K562 (cell line): ENCODE measurements at regions not wholly inside any gene's neighbourhood (a gene's known extent, or its start where the extent isn't known, plus 50 kb on each side); places are given as distances from the start of the nearest gene placed in this dataset.

Experiments
- ATAC-seq: fragments of 200-7000 bp; cut with Tn5 transposase; 3 replicates; pipeline ENCODE4 v1.9.1; 2020; ENCODE audit warnings: moderate library complexity
- BruUV-seq: library from RNA; stranded (reverse); fragments of 400-500 nt; replicated peaks from 2 replicates; lab custom pipeline; 2021; lab: Mats Ljungman, UMichigan
- CTCF ChIA-PET: fragments of 300-600 bp; formaldehyde crosslinking; extraction: SDS; loops from one replicate; lab custom pipeline; 2021; ENCODE audit warnings: low intra/inter-chr PET ratio; lab: Yijun Ruan, JAX
- POLR2A ChIA-PET: fragments of 300-600, 350-650 bp; sonication (Branson Sonifier 250); formaldehyde crosslinking; extraction: SDS; loops from one replicate; lab custom pipeline; 2021; ENCODE audit warnings: antibody characterized with exemption, inconsistent platforms; lab: Yijun Ruan, JAX
- DNase-seq, 4 experiments: peaks; one replicate each; pipeline versions ENCODE4 v3.0.0 to v3.0.0-alpha.2; 2011 to 2018; ENCODE audit warnings: low spot score in 3 of 4, mixed read lengths in 3 of 4; ENCODE audit errors: extremely low read depth in 1 of 4
- FAIRE-seq: peaks from 2 replicates; lab custom pipeline; 2011; peaks lifted over from hg19 to GRCh38; lab: Jason Lieb, UNC
- H2AFZ ChIP-seq: 2 replicates; pipeline ENCODE4 v1.6.0; 2011; ENCODE audit warnings: low read depth, low read length, control low read depth, inconsistent platforms
- H3K27ac ChIP-seq: fragments of 200-600 bp; 3 replicates; pipeline ENCODE4 v1.8.0; 2011; ENCODE audit warnings: low read depth, mild to moderate bottlenecking, control low read depth, inconsistent platforms, low read length, moderate library complexity, mixed read lengths; ENCODE audit errors: extremely low read depth
- H3K27me3 ChIP-seq, 2 experiments: fragments of 300-600 bp in 1 of 2; 2 replicates in 1 of 2; 3 replicates in 1 of 2; pipeline versions ENCODE4 v1.6.0 to v1.8.0; 2011; ENCODE audit warnings: inconsistent platforms in 2 of 2, low read length in 2 of 2, mild to moderate bottlenecking in 1 of 2, mixed read lengths in 1 of 2, moderate library complexity in 1 of 2; ENCODE audit not compliant: control insufficient read depth in 2 of 2, insufficient read depth in 2 of 2
- H3K36me3 ChIP-seq: fragments of 300-600 bp; 3 replicates; pipeline ENCODE4 v1.8.0; 2011; ENCODE audit warnings: mild to moderate bottlenecking, low read length, inconsistent platforms; ENCODE audit not compliant: control insufficient read depth, insufficient read depth
- H3K4me1 ChIP-seq, 2 experiments: fragments of 200-600 bp in 1 of 2; replicated peaks in 1 of 2; 2 replicates in 1 of 2; 3 replicates in 1 of 2; pipeline versions ENCODE4 v1.5.1 to v1.8.0; 2011; ENCODE audit warnings: inconsistent platforms in 2 of 2, low read length in 2 of 2, mild to moderate bottlenecking in 1 of 2, mixed read lengths in 1 of 2, moderate library complexity in 1 of 2; ENCODE audit not compliant: control insufficient read depth in 2 of 2, insufficient read depth in 2 of 2
- H3K4me2 ChIP-seq: 2 replicates; pipeline ENCODE4 v1.6.1; 2011; ENCODE audit warnings: low read length, control low read depth, inconsistent platforms, mixed read lengths; ENCODE audit not compliant: insufficient read depth
- H3K4me3 ChIP-seq: fragments of 200-600 bp; sonication (generic), shearing (Covaris generic); 2 replicates; pipeline ENCODE4 v1.5.1; 2016; ENCODE audit warnings: control low read depth, inconsistent platforms
- H3K79me2 ChIP-seq: fragments of 200-600 bp; 3 replicates; pipeline ENCODE4 v1.8.0; 2011; ENCODE audit warnings: low read length, inconsistent platforms; ENCODE audit not compliant: control insufficient read depth, insufficient read depth
- H3K9ac ChIP-seq, 2 experiments: 2 replicates each; pipeline versions ENCODE4 v1.6.0 to v1.6.1; 2011; ENCODE audit warnings: low read depth in 2 of 2, low read length in 2 of 2, control low read depth in 1 of 2, inconsistent platforms in 1 of 2, mild to moderate bottlenecking in 1 of 2, mixed read lengths in 1 of 2; ENCODE audit not compliant: insufficient read depth in 1 of 2
- H3K9me1 ChIP-seq: one replicate; pipeline ENCODE4 v1.6.0; 2011; ENCODE audit warnings: inconsistent platforms, mild to moderate bottlenecking, low read length, moderate library complexity; ENCODE audit not compliant: control insufficient read depth, insufficient read depth
- H3K9me3 ChIP-seq: replicated peaks from 2 replicates; pipeline ENCODE4 v1.5.1; 2011; ENCODE audit warnings: low read depth, low read length, inconsistent platforms; ENCODE audit not compliant: control insufficient read depth, insufficient read depth
- H4K20me1 ChIP-seq: replicated peaks from 2 replicates; pipeline ENCODE4 v1.6.1; 2011; ENCODE audit warnings: low read length, inconsistent platforms, mixed read lengths; ENCODE audit not compliant: control insufficient read depth, insufficient read depth
- CXXC5 ChIP-seq: fragments of 250-450 bp; sonication (Bioruptor Pico); IDR thresholded peaks from 2 replicates; pipeline ENCODE4 v1.8.0; 2022; ENCODE audit warnings: inconsistent platforms, mild to moderate bottlenecking, moderate library complexity
- KLF6 ChIP-seq: fragments of 250-450 bp; sonication (Bioruptor Pico); IDR thresholded peaks from 2 replicates; pipeline ENCODE4 v1.4.0; 2020; ENCODE audit warnings: mild to moderate bottlenecking, moderate library complexity, borderline replicate concordance
- L3MBTL2 ChIP-seq: fragments of 450-650 bp; IDR thresholded peaks from 2 replicates; pipeline ENCODE4 v1.6.1; 2016; ENCODE audit warnings: mild to moderate bottlenecking, moderate library complexity
- MBD2 ChIP-seq: sonication (generic); IDR thresholded peaks from 2 replicates; pipeline ENCODE4 v1.6.1; 2016; ENCODE audit warnings: low read depth, borderline replicate concordance
- PCBP1 ChIP-seq: fragments of 200-400 bp; formaldehyde crosslinking; IDR thresholded peaks from 2 replicates; pipeline ENCODE4 v1.6.1; 2018; ENCODE audit warnings: mild to moderate bottlenecking, low read depth, low read length; ENCODE audit not compliant: poor library complexity, severe bottlenecking
- POLR2B ChIP-seq: fragments of 450-650 bp; IDR thresholded peaks from 2 replicates; pipeline ENCODE4 v1.6.1; 2018; ENCODE audit warnings: low read depth; ENCODE audit not compliant: partially characterized antibody
- SOX6 ChIP-seq: fragments of 450-650 bp; IDR thresholded peaks from 2 replicates; pipeline ENCODE4 v1.6.1; 2014; ENCODE audit warnings: mild to moderate bottlenecking
- STAT5B ChIP-seq: fragments of 250-450 bp; sonication (Bioruptor Pico); IDR thresholded peaks from 2 replicates; pipeline ENCODE4 v1.8.0; 2021; ENCODE audit warnings: mild to moderate bottlenecking, inconsistent platforms
- TARDBP ChIP-seq: fragments of 450-650 bp; IDR thresholded peaks from 2 replicates; pipeline ENCODE4 v1.6.1; 2016
- THRAP3 ChIP-seq: fragments of 450-650 bp; IDR thresholded peaks from 2 replicates; pipeline ENCODE4 v1.6.1; 2016; ENCODE audit warnings: mild to moderate bottlenecking, inconsistent platforms, borderline replicate concordance
- ZSCAN29 ChIP-seq: fragments of 450-650 bp; IDR thresholded peaks from 2 replicates; pipeline ENCODE4 v1.6.1; 2017
- WGBS: fragments of 100-300 bp; shearing (Covaris generic); methylation state at CpG from one replicate; pipeline ENCODE4 v1.1.6; 2016; ENCODE audit warnings: low coverage, mixed read lengths; ENCODE audit not compliant: insufficient coverage; ENCODE audit errors: missing lambda C conversion rate; 5-methylcytosine and 5-hydroxymethylcytosine counted together
- in situ Hi-C: fragments of 300-500 bp; cut with MboI; formaldehyde crosslinking; loops from 4 replicates; pipeline ENCODE4 v1.15.0; 2018; ENCODE audit warnings: inconsistent platforms, mixed read lengths
- intact Hi-C: fragments of 100-400 bp; cut with micrococcal nuclease; formaldehyde crosslinking; loops from 2 replicates; pipeline ENCODE4 v1.14.2; 2022
- TF ChIP-seq, protein P1 (sequence below): sonication (generic); formaldehyde crosslinking; IDR thresholded peaks from 2 replicates; pipeline ENCODE4 v1.8.1; 2023; ENCODE audit warnings: mild to moderate bottlenecking, missing genetic modification reagents
- TF ChIP-seq, protein P2 (sequence below): sonication (generic); IDR thresholded peaks from 2 replicates; pipeline ENCODE4 v1.6.1; 2016

DNA sequence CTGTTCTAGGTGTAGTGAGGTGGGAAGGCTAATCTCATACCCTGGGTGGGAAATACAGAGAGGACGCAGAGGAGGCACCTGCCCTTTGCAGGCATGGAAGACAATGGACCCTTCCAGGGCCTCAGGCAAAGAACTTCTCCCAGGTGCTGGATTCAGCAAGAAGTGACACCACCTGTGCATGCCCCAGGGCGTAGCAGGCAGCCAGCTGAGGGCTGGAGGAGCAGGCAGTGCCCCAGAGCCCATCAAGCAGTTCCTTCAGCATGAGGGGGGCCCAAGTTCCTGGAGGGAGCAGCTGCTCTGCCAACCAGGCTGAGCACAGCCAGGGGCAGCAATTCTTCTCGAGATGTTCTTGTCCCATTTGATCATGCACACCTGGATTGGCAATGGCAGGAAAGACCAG lies 170.3 kb upstream of the PDE10A start:
- no peak overlapping the region for H3K27ac ChIP-seq
- no peak overlapping the region for H3K4me2 ChIP-seq
- ChIA-PET POLR2A (no interaction called here), CTCF (no interaction called here)
- H3K9me1 ChIP-seq: no peaks in the 10 kb centered on the region
- no peak overlapping the region for H3K9ac ChIP-seq
- ATAC-seq (no peak), DNase-seq (no peak), FAIRE-seq (no peak)
- H2AFZ ChIP-seq: no peak overlapping the region
- no peaks in the 10 kb centered on the region for H3K36me3 ChIP-seq
- TF ChIP-seq ZSCAN29 (no peak), TARDBP (no peak), STAT5B (no peak)
- no peaks in the 10 kb centered on the region; a peak in 1 of 5 replicates for H3K4me1 ChIP-seq
- no peaks in the 10 kb centered on the region for H3K9me3 ChIP-seq
- in situ Hi-C loops: no loop called here
- H4K20me1 ChIP-seq: no peaks in the 10 kb centered on the region; the same call in 1 of the 2 replicates
- no TSS peak for BruUV-seq
- intact Hi-C loops: no loop called here
- H3K4me3 ChIP-seq: no peak overlapping the region
- 0% methylated on average over 2 of the region's 3 CpGs for WGBS
- no peaks in the 10 kb centered on the region for H3K79me2 ChIP-seq
- H3K27me3 ChIP-seq: peaks cover 9 to 52% of the 10 kb centered on the region in 2 experiments; a peak in 3 of 5 replicates

DNA sequence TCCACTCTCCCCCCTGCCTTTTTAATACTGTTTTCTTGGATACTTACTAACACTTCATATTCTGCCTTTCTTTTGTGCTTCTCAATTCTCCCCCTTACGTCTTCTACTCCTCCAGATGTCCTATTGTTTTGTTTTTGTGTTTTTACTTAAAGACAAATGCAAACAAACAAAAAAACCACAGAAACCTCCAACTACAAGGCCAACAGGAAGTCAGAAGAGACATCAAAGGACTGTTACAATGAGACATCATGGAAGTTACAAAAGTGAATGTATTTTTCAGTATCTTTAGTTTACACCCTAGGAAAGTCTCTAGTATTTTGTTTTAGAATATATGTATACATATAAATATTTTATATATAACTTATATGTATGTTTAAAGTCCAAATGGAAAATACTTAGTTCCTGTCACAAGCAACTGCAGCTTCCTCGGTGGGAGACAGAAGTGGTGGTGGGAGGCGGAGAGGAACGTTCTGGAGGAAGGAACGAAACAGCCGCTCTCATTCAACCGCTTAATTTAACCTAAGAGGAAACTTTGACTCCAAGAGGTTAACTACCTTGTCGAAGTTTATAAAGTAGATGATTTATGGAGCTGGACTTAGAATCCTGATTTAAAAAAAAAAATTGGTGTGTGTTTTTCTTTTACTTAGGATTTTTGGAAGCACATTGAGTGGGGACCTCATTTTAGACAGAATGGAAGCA lies 168.9 kb upstream of the PDE10A start:
- Histone ChIP-seq H3K4me1 (no peaks in the 10 kb centered on the region; a peak in 1 of 5 replicates), H3K9me1 (no peaks in the 10 kb centered on the region), H3K9me3 (no peaks in the 10 kb centered on the region), H3K9ac (no peak overlapping the region), H3K4me2 (no peak overlapping the region), H3K27ac (no peak overlapping the region), H3K79me2 (no peaks in the 10 kb centered on the region), H3K27me3 (peaks cover 9 to 52% of the 10 kb centered on the region in 2 experiments; a peak in 3 of 5 replicates), H3K4me3 (no peak overlapping the region), H4K20me1 (no peaks in the 10 kb centered on the region; the same call in 1 of the 2 replicates), H3K36me3 (no peaks in the 10 kb centered on the region), H2AFZ (no peak overlapping the region)
- intact Hi-C loops: no loop called here
- in situ Hi-C loops: no loop called here
- WGBS: 2% methylated on average over 8 of the region's 8 CpGs
- no peak for DNase-seq
- no TSS peak for BruUV-seq
- POLR2A ChIA-PET: interaction anchor here (0.7 to 1.0 kb wide), 3 partner anchors 9 to 50 kb away, joined by 3 to 4 read pairs (median 3); no protein-coding TSS in a partner anchor
- CTCF ChIA-PET: no interaction called here
- no peak for FAIRE-seq
- ATAC-seq: no peak
- TF ChIP-seq L3MBTL2 (no peak), MBD2 (no peak), CXXC5 (no peak), THRAP3 (no peak), KLF6 (no peak), PCBP1 (no peak), POLR2B (no peak), SOX6 (no peak)
- TF ChIP-seq, protein P1, sequence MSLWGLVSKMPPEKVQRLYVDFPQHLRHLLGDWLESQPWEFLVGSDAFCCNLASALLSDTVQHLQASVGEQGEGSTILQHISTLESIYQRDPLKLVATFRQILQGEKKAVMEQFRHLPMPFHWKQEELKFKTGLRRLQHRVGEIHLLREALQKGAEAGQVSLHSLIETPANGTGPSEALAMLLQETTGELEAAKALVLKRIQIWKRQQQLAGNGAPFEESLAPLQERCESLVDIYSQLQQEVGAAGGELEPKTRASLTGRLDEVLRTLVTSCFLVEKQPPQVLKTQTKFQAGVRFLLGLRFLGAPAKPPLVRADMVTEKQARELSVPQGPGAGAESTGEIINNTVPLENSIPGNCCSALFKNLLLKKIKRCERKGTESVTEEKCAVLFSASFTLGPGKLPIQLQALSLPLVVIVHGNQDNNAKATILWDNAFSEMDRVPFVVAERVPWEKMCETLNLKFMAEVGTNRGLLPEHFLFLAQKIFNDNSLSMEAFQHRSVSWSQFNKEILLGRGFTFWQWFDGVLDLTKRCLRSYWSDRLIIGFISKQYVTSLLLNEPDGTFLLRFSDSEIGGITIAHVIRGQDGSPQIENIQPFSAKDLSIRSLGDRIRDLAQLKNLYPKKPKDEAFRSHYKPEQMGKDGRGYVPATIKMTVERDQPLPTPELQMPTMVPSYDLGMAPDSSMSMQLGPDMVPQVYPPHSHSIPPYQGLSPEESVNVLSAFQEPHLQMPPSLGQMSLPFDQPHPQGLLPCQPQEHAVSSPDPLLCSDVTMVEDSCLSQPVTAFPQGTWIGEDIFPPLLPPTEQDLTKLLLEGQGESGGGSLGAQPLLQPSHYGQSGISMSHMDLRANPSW (CRISPR knock-in tag): no peak
- TF ChIP-seq, protein P2, sequence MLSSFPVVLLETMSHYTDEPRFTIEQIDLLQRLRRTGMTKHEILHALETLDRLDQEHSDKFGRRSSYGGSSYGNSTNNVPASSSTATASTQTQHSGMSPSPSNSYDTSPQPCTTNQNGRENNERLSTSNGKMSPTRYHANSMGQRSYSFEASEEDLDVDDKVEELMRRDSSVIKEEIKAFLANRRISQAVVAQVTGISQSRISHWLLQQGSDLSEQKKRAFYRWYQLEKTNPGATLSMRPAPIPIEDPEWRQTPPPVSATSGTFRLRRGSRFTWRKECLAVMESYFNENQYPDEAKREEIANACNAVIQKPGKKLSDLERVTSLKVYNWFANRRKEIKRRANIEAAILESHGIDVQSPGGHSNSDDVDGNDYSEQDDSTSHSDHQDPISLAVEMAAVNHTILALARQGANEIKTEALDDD: no peak
